Neural cell (in vitro differentiated cells): ENCODE measurements at regions not wholly inside any gene's neighbourhood (a gene's known extent, or its start where the extent isn't known, plus 50 kb on each side); places are given as distances from the start of the nearest gene placed in this dataset.

Experiments used
- POLR2AphosphoS5 ChIP-seq: IDR thresholded peaks from 2 replicates; pipeline ENCODE4 v1.6.1; 2012
- REST ChIP-seq: IDR thresholded peaks from 2 replicates; pipeline ENCODE4 v1.6.1; 2012; ENCODE audit warnings: borderline replicate concordance

GRCh38 chr16:52630711-52631110 is 83.8 kb upstream of the TOX3 start:
- TF ChIP-seq POLR2AphosphoS5 = no peak
- no peak for TF ChIP-seq REST
